HEK293T (cell line): ENCODE measurements at regions not wholly inside any gene's neighbourhood (a gene's known extent, or its start where the extent isn't known, plus 50 kb on each side); places are given as distances from the start of the nearest gene placed in this dataset.

Experiments
- CTCF ChIA-PET: fragments of 350-600 bp; formaldehyde crosslinking; extraction: SDS; loops from one replicate; lab custom pipeline; 2021; ENCODE audit warnings: antibody characterized with exemption, inconsistent platforms; lab: Yijun Ruan, JAX
- POLR2A ChIA-PET: fragments of 350-600 bp; formaldehyde crosslinking; extraction: SDS; loops from one replicate; lab custom pipeline; 2020; ENCODE audit warnings: antibody characterized with exemption, inconsistent platforms; lab: Yijun Ruan, JAX
- DNase-seq: peaks from one replicate; pipeline ENCODE4 v3.0.0; 2012; ENCODE audit warnings: mixed read lengths; ENCODE audit errors: extremely low spot score
- ARNT ChIP-seq: fragments of 450-650 bp; IDR thresholded peaks from 2 replicates; pipeline ENCODE4 v1.6.1; 2017; ENCODE audit warnings: mild to moderate bottlenecking
- BHLHE40 ChIP-seq: fragments of 450-650 bp; IDR thresholded peaks from 2 replicates; pipeline ENCODE4 v1.6.1; 2016; ENCODE audit warnings: mild to moderate bottlenecking, moderate library complexity, borderline replicate concordance
- CTBP1 ChIP-seq: fragments of 450-650 bp; IDR thresholded peaks from 2 replicates; pipeline ENCODE4 v1.6.1; 2016; ENCODE audit warnings: borderline replicate concordance
- ELF4 ChIP-seq: fragments of 450-650 bp; IDR thresholded peaks from 2 replicates; pipeline ENCODE4 v1.6.1; 2017; ENCODE audit warnings: antibody characterized with exemption
- FOXA1 ChIP-seq: fragments of 450-650 bp; IDR thresholded peaks from 2 replicates; pipeline ENCODE4 v1.6.1; 2016; ENCODE audit warnings: mild to moderate bottlenecking
- FOXK2 ChIP-seq: fragments of 450-650 bp; IDR thresholded peaks from 2 replicates; pipeline ENCODE4 v1.6.1; 2016; ENCODE audit warnings: mild to moderate bottlenecking
- FOXM1 ChIP-seq: fragments of 450-650 bp; IDR thresholded peaks from 2 replicates; pipeline ENCODE4 v1.6.1; 2017; ENCODE audit warnings: mild to moderate bottlenecking, borderline replicate concordance
- HDGF ChIP-seq: fragments of 450-650 bp; IDR thresholded peaks from 2 replicates; pipeline ENCODE4 v1.6.1; 2017; ENCODE audit warnings: antibody characterized with exemption, borderline replicate concordance
- L3MBTL2 ChIP-seq: fragments of 450-650 bp; conservative IDR thresholded peaks from 2 replicates; pipeline ENCODE4 v1.6.1; 2016; ENCODE audit warnings: mild to moderate bottlenecking
- LEF1 ChIP-seq: fragments of 450-650 bp; IDR thresholded peaks from 2 replicates; pipeline ENCODE4 v1.6.1; 2017; ENCODE audit warnings: mild to moderate bottlenecking, borderline replicate concordance
- NFRKB ChIP-seq: fragments of 450-650 bp; IDR thresholded peaks from 2 replicates; pipeline ENCODE4 v1.6.1; 2016; ENCODE audit warnings: mild to moderate bottlenecking, moderate library complexity
- SP1 ChIP-seq: fragments of 450-650 bp; IDR thresholded peaks from 2 replicates; pipeline ENCODE4 v1.6.1; 2017
- SUZ12 ChIP-seq: fragments of 450-650 bp; IDR thresholded peaks from 2 replicates; pipeline ENCODE4 v1.6.1; 2016; ENCODE audit warnings: mild to moderate bottlenecking
- TARDBP ChIP-seq: fragments of 450-650 bp; IDR thresholded peaks from 2 replicates; pipeline ENCODE4 v1.6.1; 2016
- ZNF384 ChIP-seq: fragments of 450-650 bp; IDR thresholded peaks from 2 replicates; pipeline ENCODE4 v1.6.1; 2016
- TF ChIP-seq, protein P1 (sequence below): fragments of 450-650 bp; IDR thresholded peaks from 2 replicates; pipeline ENCODE4 v1.6.1; 2016

DNA sequence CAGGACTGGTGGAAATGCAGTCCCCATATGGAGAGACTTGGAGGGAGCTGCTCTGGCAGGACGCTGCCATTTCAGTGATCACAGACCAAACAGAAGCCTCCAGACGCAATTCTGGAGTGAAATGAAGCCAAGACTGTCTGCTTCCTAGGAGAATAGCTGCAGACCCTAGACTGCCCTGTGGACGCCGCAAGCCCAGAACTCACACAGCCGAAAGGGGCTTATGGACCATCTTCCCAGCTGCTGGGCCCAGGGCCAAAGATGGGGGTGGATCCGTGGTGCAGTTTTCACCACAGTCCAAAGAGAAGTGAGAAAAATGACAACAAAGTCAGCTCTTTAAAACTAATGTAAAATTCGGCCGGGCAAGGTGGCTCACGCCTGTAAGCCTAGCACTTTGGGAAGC lies 165.7 kb downstream of the CBLN1 start:
- ChIA-PET CTCF (no interaction called here), POLR2A (no interaction called here)
- TF ChIP-seq BHLHE40 (no peak), L3MBTL2 (no peak), ARNT (no peak), NFRKB (no peak), FOXA1 (no peak), CTBP1 (no peak), FOXK2 (no peak)
- TF ChIP-seq, protein P1, sequence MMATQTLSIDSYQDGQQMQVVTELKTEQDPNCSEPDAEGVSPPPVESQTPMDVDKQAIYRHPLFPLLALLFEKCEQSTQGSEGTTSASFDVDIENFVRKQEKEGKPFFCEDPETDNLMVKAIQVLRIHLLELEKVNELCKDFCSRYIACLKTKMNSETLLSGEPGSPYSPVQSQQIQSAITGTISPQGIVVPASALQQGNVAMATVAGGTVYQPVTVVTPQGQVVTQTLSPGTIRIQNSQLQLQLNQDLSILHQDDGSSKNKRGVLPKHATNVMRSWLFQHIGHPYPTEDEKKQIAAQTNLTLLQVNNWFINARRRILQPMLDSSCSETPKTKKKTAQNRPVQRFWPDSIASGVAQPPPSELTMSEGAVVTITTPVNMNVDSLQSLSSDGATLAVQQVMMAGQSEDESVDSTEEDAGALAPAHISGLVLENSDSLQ, result no peak
- DNase-seq, result no peak

DNA sequence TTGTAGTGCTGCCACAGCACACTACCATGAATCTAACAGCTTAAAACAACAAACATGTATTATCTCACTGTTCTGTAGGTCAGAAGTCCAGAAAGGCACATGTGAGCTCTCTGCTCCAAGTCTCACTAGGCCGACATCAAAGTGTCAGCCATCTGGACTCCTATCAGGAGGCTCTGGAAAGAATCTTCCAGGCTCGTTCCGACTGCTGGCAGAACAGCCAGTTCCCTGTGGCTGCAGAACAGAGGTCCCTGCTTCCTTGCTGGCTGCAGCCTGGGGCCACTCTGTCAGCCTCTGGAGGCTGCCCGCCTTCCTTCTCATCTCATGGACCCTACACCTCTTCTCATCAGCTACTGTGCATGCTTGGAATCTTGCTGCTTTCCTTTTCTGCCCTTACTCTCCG lies 168.9 kb downstream of the CBLN1 start:
- TF ChIP-seq L3MBTL2, result no peak
- no peak for TF ChIP-seq FOXM1
- TF ChIP-seq, protein P1, result no peak
- no peak for TF ChIP-seq SP1
- no peak for TF ChIP-seq SUZ12
- TF ChIP-seq NFRKB, result no peak
- no peak for TF ChIP-seq HDGF
- TF ChIP-seq CTBP1, result no peak
- TF ChIP-seq ARNT, result no peak
- no peak for TF ChIP-seq BHLHE40
- TF ChIP-seq ZNF384, result no peak
- TF ChIP-seq ELF4, result no peak
- no peak for TF ChIP-seq LEF1
- no peak for TF ChIP-seq TARDBP
- CTCF ChIA-PET, result interaction anchor here (0.9 kb wide), 1 partner anchor 71 kb away, joined by 3 read pairs; no protein-coding TSS in a partner anchor
- POLR2A ChIA-PET, result no interaction called here
- no peak for DNase-seq

- DNase-seq, result no peak
- TF ChIP-seq ARNT (no peak), CTBP1 (no peak), FOXK2 (no peak), NFRKB (no peak), ELF4 (no peak), FOXM1 (no peak), L3MBTL2 (no peak), FOXA1 (no peak)
- TF ChIP-seq, protein P1, result no peak
- POLR2A ChIA-PET, result no interaction called here
- CTCF ChIA-PET, result no interaction called here
Measured at GRCh38 chr16:49111351-49111750, 170.3 kb downstream of the CBLN1 start.

GRCh38 chr16:49108611-49109010 lies 173.0 kb downstream of the CBLN1 start:
- CTCF ChIA-PET, result no interaction called here
- POLR2A ChIA-PET, result no interaction called here
- DNase-seq, result no peak
- TF ChIP-seq ARNT (no peak), HDGF (no peak), SP1 (no peak)
- TF ChIP-seq, protein P1, result no peak

- TF ChIP-seq FOXK2 (no peak), NFRKB (no peak), BHLHE40 (no peak), ZNF384 (no peak), HDGF (no peak), LEF1 (no peak), ELF4 (no peak), SUZ12 (no peak), L3MBTL2 (no peak), FOXM1 (no peak), CTBP1 (no peak), FOXA1 (no peak), TARDBP (no peak), SP1 (no peak), ARNT (no peak)
- TF ChIP-seq, protein P1, result no peak
- ChIA-PET CTCF (interaction anchor here (0.6 kb wide), 1 partner anchor 71 kb away, joined by 4 read pairs; no protein-coding TSS in a partner anchor), POLR2A (no interaction called here)
- DNase-seq, result no peak
Measured at GRCh38 chr16:49103298-49103697, 178.3 kb downstream of the CBLN1 start.

- no peak for DNase-seq
- ChIA-PET POLR2A (no interaction called here), CTCF (no interaction called here)
Measured at GRCh38 chr16:49101997-49102396, 179.6 kb downstream of the CBLN1 start.

More at GRCh38 chr16:49101997-49102396, 179.6 kb downstream of the CBLN1 start:
- TF ChIP-seq ELF4 (no peak), LEF1 (no peak), FOXM1 (no peak), FOXA1 (no peak), TARDBP (no peak), CTBP1 (no peak), HDGF (no peak), SUZ12 (no peak)
- TF ChIP-seq, protein P1, result no peak
